NCI-H146 treated with DMSO at 0.1 percent for 48 hours (cell line): ENCODE measurements at regions not wholly inside any gene's neighbourhood (a gene's known extent, or its start where the extent isn't known, plus 50 kb on each side); places are given as distances from the start of the nearest gene placed in this dataset.
"Not testable (repeated sequence)": the region's sequence is repeated elsewhere in the genome, so short reads cannot be mapped to it uniquely, and the experiment has no call there.

Experiments
- DNase-seq: peaks from one replicate; lab custom pipeline; 2025; ENCODE audit not compliant: unreplicated experiment; lab: John Stamatoyannopoulos, UW

- no peak for DNase-seq
Observed at GRCh38 chr7:120131096-120131839, 141.7 kb upstream of the KCND2 start.

GRCh38 chr7:120138497-120138896 is 134.5 kb upstream of the KCND2 start:
- no peak for DNase-seq

- DNase-seq, result no peak
Observed at GRCh38 chr7:120156476-120156875, 116.5 kb upstream of the KCND2 start.

GRCh38 chr7:120160166-120160565 is 112.8 kb upstream of the KCND2 start:
- no peak for DNase-seq

GRCh38 chr7:120163449-120163848 is 109.5 kb upstream of the KCND2 start:
- DNase-seq, result no peak

- no peak for DNase-seq
Observed at GRCh38 chr7:120165227-120165626, 107.7 kb upstream of the KCND2 start.

- DNase-seq, result no peak
Observed at GRCh38 chr7:120168066-120168465, 104.9 kb upstream of the KCND2 start.

GRCh38 chr7:120169996-120170783 is 102.8 kb upstream of the KCND2 start:
- DNase-seq, result no peak

GRCh38 chr7:120170834-120171233 is 102.1 kb upstream of the KCND2 start:
- no peak for DNase-seq

- DNase-seq, result no peak
Observed at GRCh38 chr7:120171406-120171805, 101.6 kb upstream of the KCND2 start.

GRCh38 chr7:120180221-120180620 is 92.8 kb upstream of the KCND2 start:
- no peak for DNase-seq

- no peak for DNase-seq
Observed at GRCh38 chr7:120181499-120181898, 91.5 kb upstream of the KCND2 start.

- no peak for DNase-seq
Observed at GRCh38 chr7:120184866-120185265, 88.1 kb upstream of the KCND2 start.

- no peak for DNase-seq
Observed at GRCh38 chr7:120185940-120186682, 86.9 kb upstream of the KCND2 start.

GRCh38 chr7:120186688-120187087 is 86.3 kb upstream of the KCND2 start:
- DNase-seq, result no peak

- no peak for DNase-seq
Observed at GRCh38 chr7:120189623-120190022, 83.4 kb upstream of the KCND2 start.

- DNase-seq, result no peak
Observed at GRCh38 chr7:120190109-120190508, 82.9 kb upstream of the KCND2 start.

- no peak for DNase-seq
Observed at GRCh38 chr7:120190566-120190965, 82.4 kb upstream of the KCND2 start.

- DNase-seq, result not testable (repeated sequence)
Observed at GRCh38 chr7:120191423-120191822, 81.6 kb upstream of the KCND2 start.

GRCh38 chr7:120201290-120201689 is 71.7 kb upstream of the KCND2 start:
- no peak for DNase-seq

- DNase-seq, result no peak
Observed at GRCh38 chr7:120205101-120205500, 67.9 kb upstream of the KCND2 start.

GRCh38 chr7:120207037-120207436 is 65.9 kb upstream of the KCND2 start:
- DNase-seq, result no peak
